GM19035 (cell line): ENCODE measurements at regions not wholly inside any gene's neighbourhood (a gene's known extent, or its start where the extent isn't known, plus 50 kb on each side); places are given as distances from the start of the nearest gene placed in this dataset.

Experiments
- ATAC-seq: cut with Tn5 transposase; IDR thresholded peaks from one replicate; pipeline ENCODE4 v1.9.1; 2021; ENCODE audit not compliant: unreplicated experiment

- ATAC-seq = no peak
These were observed 766.1 kb upstream of the IGFBP3 start for GRCh38 chr7:46687203-46687602.

DNA sequence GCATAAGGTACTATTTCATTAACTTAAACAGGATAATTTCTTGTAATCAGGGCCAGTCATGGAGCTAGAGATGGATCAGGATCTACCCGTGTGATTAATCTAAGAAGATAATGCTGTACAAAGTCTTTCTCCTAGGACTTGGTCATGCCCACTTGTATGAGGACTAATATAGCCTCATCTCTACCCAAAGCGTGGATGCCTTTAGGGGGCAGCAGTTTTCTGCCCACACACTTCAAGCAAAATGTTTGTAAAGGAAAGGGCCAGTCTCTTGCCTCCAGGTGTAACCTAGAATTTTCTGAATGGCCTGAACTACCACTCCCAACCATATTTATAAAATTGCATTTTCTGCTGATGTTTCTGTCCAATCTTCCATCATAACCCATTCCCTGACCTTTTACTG is 764.0 kb upstream of the IGFBP3 start:
- no peak for ATAC-seq

DNA sequence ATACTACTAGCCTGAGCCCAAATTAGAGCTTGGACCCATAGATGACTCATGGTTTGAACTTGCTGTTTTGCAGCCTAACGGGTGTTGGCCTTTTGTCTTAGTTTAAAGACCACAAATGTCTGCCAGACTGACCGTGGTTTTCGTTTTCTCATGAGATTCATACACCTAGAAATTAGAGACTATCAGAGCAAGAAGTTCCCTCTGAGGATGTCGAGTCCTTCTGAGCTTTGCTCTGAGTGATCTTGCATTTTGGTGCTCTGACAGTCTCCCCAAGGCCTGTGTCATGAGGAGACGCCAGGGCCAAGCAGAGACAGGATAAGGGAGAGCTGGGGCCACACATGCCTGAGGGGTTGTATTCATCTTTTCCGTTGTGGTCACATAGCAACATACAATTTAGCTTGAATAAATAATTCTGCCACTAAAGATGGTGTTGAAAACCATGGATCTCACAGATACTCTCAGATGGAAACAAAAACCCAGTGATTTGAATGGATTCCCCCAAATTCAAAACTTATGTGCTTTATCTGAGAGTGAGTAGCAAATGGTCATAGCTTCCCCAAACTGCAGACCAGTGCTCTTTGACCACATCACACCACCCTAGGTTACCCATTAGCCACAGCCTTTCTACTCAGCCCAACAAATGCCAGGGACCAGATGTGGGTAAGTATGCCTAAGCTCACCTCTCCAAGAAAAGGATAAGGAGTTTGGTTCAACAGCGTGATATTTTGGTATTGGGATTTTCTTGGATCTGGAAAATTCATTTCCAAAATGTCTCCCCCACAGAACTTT is 762.0 kb upstream of the IGFBP3 start:
- no peak for ATAC-seq

GRCh38 chr7:46681865-46682503 is 760.9 kb upstream of the IGFBP3 start:
- no peak for ATAC-seq

DNA sequence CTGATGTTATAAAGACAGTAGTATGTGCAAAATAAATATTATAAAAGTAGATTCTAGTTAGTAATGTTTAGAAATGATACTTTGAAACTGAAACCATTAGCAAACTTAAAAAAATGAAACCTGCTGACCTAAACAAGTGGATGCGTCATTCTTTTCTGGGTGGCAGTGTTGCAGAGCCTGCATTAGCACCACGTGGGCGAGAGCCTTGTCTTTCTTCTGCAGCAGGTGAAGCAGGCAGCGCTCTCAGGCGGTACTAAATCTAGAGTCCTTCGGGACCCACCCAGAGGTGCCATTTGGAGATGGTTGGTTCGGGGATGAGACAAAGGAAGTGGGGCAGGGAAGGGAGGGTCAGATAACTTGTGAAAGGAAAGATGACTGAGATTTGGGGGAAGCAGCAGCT is 759.1 kb upstream of the IGFBP3 start:
- peak; percentile 68 for ATAC-seq

DNA sequence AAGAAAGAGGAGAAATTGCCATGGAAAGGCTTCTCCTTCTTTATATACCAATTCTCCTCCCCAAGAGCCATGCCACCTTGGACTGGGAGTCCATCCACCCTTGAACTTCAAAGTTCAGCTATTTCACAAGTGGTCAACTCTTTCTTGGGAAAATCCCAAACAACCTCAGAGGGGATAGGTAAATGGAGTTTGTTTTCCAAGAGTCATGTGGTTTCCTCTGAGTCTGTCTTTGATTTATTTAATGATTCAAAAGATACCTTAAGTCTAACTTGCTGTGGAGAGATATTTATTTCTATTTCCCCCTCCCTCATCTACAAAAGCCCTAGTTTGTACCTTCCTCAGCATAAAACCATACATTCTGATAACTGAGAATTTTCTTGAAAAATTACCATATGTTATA is 758.6 kb upstream of the IGFBP3 start:
- ATAC-seq = no peak

GRCh38 chr7:46678421-46678820 is 757.3 kb upstream of the IGFBP3 start:
- no peak for ATAC-seq

- ATAC-seq = no peak
These were observed 754.4 kb upstream of the IGFBP3 start for GRCh38 chr7:46675456-46675855.

DNA sequence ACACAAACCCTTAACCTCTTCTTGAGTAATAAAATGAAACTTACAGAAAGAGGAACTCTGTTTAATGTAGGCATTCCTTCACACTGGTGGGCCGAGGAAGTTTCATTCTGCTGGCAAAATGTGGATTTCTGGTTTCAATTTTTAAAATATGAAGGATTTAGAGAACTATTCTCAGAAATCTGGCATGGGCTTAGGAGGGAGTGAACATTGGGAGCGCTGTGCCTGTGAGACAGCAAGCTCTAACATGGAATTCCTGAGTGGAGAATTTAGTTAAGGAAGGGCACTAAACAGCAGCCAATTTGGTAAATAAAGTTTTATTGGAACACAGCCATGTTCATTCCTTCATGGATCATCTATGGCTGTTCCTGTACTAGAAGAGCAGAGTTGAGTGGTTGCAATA is 751.8 kb upstream of the IGFBP3 start:
- no peak for ATAC-seq

DNA sequence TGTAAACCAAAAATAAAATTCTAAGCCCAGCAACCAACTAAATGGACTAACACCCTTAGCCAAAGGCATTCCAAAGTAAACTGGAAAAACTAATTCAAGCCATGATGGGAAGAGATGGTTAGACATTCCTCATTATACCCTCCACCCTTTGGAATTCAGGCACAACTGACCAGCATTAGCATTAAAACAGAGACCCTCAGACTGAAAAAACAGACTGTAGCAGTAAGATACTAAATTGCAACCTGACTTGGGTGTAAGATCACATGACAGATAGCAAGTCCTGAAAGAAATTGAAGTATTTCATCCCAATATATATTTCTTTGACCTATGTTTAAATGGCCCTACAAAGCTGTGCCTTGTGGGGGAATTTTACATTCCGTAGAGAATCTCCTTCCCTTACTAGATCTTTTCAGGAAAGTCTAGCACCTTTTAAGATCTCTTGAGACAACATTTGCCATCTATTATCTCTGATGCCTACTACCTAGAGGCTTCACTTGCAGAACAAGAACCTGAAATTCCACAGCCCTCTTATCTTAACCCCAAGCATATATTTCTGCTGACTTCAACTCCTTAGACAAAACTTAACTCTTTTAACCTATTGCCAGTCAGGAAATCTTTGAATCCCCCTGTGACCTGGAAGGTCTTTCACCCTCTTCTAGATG is 750.2 kb upstream of the IGFBP3 start:
- ATAC-seq = no peak

- ATAC-seq = no peak
These were observed 748.0 kb upstream of the IGFBP3 start for GRCh38 chr7:46669028-46669427.

- no peak for ATAC-seq
These were observed 743.4 kb upstream of the IGFBP3 start for GRCh38 chr7:46664453-46664852.

- ATAC-seq = no peak
These were observed 742.0 kb upstream of the IGFBP3 start for GRCh38 chr7:46663025-46663424.

GRCh38 chr7:46661431-46661830 is 740.4 kb upstream of the IGFBP3 start:
- no peak for ATAC-seq

GRCh38 chr7:46660402-46660980 is 739.4 kb upstream of the IGFBP3 start:
- no peak for ATAC-seq

- no peak for ATAC-seq
These were observed 737.2 kb upstream of the IGFBP3 start for GRCh38 chr7:46658281-46658680.

DNA sequence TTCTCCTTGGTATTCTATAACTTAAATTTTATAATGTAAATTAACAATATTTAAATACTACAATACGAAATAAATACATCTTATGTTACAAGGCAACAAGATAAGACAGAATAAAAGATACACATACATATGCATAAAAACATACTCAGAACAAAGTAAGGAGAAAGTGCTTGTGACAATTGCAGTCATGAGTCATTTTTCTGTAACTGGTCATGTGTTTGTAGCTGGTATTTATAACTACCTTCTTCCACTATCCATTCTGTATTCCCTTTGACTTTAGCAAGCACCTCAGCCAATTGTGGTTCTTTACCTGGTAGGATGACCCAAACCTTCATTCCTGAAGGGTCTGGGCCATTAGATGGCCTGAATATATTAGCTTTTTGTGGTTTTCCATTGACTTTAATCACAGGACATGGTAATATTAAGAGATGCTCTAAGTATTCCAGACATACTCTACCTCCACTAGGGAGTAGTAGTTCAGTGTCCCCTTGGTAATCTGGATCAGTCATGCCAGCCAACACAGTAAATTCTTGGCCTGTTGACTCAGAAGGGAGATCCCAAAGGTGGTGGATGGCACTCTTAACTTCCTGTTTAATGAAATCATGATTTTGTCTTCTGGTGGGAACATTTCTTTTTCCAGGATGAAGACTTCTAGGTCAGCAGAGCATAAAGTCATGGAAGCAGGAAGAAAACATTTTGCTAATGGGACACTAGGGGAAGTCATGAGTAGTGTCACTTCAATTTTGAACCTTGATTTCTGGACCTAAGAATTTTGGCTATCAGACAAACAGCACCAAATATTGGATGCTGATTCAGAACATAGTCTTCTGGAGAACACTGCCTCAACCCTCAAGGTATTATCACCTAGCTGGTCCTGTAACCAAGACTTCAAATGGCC is 733.7 kb upstream of the IGFBP3 start:
- no peak for ATAC-seq

GRCh38 chr7:46653848-46654247 is 732.8 kb upstream of the IGFBP3 start:
- ATAC-seq = no peak

- ATAC-seq = no peak
These were observed 731.2 kb upstream of the IGFBP3 start for GRCh38 chr7:46652317-46652716.

DNA sequence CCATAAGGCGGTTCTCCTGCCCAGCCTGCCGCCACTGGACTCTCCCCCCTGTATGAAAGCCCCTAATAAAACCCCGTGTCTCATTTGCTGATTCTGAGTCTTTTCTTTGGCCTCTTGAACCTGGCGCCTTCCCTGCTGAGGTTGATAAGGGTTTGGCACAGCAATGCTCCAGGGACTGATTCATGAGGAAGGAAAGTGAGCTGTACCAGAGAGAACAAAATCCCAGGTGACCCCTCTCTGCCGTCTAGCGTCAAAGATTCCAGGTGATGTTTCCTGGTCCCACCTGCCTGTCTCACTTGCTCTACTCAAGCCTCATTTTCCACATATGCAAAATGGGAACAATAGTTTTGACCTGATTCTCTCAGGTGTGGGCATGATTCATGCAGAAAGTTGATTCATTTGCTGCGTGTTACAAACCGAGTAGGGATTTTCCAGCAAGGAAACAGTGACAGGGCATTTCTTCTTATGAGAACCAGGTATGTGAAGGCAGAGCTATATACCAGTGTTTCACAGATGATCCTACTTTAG is 730.6 kb upstream of the IGFBP3 start:
- no peak for ATAC-seq

- no peak for ATAC-seq
These were observed 730.0 kb upstream of the IGFBP3 start for GRCh38 chr7:46651070-46651469.
